ENCODE measurements at regions not wholly inside any gene's neighbourhood (a gene's known extent, or its start where the extent isn't known, plus 50 kb on each side); places are given as distances from the start of the nearest gene placed in this dataset.

DNA sequence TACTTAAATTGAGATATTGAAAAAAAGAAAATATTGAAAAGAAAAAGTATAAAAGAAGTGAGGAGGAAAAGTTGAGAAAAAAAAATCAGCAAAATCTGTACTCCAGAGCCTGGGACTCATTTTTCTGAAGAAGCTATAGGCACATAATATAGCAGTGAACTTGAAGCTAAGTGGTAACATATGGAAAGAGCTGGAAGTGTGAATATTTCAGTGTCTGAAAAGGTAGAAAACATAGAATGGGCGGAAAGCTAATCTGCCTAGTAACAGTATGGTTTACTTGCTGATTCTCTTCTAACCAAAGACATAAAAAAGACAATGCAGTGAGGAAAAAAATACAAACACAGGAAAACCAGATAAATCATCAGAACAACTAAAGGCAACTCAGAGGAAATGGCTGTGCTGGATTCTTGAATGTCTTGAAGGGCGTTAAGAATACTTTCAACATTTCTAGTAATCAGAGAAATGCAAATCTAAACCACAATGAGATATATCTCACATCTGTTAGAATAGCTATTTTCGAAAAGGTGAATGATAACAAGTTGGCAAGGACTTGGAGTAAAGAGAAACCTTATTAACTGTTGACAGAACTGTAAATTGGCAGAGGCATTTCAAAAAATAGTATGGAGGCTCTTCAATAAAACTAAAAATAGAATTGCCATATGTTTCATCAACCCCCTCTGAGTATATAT is 784.6 kb downstream of the LRFN5 start:
- CTCF ChIA-PET = no interaction called here

DNA sequence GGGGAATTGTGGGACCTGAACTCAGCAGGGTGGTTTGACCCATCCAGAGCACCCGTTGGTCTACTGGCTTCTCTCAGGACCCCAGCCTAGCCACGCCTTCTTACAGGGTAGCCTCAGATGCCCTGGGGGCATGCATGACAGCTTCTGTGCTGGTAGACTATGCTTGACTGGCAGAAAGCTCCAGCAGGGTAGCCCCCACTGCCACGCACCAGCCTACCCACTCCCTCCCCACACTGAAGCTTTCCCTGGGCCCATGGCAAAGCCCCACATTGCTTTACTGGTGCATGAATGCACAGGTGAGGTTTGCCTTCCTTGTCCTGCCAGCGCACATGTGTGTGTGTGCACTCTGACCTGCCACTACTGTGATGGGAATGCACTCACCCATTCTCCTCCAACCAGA is 772.2 kb downstream of the LRFN5 start:
- Histone ChIP-seq H3K27me3 (ENCODE audit: control insufficient read depth, insufficient read depth, low read length) (no peaks in the 10 kb centered on the region), H3K4me1 (ENCODE audit: control insufficient read depth, insufficient read depth, low read length) (no peaks in the 10 kb centered on the region), H3K27ac (ENCODE audit: low read length) (no peak overlapping the region), H3K9me3 (ENCODE audit: control insufficient read depth, insufficient read depth, low read depth, low read length) (no peaks in the 10 kb centered on the region), H3K4me3 (ENCODE audit: low read depth in 2 of 2, low read length in 2 of 2) (no peak overlapping the region), H3K36me3 (ENCODE audit: control insufficient read depth, insufficient read depth, low read length) (no peaks in the 10 kb centered on the region)
- ATAC-seq (no peak), DNase-seq (ENCODE audit: low read depth, low spot score) (no peak)
- in situ Hi-C loops (cut with HindIII; ENCODE audit: low pct_unique_long_range_greater_than_20kb, low sequenced_read_pairs) = no loop called here
- TF ChIP-seq, protein P1, sequence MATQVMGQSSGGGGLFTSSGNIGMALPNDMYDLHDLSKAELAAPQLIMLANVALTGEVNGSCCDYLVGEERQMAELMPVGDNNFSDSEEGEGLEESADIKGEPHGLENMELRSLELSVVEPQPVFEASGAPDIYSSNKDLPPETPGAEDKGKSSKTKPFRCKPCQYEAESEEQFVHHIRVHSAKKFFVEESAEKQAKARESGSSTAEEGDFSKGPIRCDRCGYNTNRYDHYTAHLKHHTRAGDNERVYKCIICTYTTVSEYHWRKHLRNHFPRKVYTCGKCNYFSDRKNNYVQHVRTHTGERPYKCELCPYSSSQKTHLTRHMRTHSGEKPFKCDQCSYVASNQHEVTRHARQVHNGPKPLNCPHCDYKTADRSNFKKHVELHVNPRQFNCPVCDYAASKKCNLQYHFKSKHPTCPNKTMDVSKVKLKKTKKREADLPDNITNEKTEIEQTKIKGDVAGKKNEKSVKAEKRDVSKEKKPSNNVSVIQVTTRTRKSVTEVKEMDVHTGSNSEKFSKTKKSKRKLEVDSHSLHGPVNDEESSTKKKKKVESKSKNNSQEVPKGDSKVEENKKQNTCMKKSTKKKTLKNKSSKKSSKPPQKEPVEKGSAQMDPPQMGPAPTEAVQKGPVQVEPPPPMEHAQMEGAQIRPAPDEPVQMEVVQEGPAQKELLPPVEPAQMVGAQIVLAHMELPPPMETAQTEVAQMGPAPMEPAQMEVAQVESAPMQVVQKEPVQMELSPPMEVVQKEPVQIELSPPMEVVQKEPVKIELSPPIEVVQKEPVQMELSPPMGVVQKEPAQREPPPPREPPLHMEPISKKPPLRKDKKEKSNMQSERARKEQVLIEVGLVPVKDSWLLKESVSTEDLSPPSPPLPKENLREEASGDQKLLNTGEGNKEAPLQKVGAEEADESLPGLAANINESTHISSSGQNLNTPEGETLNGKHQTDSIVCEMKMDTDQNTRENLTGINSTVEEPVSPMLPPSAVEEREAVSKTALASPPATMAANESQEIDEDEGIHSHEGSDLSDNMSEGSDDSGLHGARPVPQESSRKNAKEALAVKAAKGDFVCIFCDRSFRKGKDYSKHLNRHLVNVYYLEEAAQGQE (IDR thresholded peaks at IDR 0.05; ENCODE audit: insufficient read depth in 1 of 2, low read depth in 2 of 2, low read length in 1 of 2) = no peak
- no peak for TF ChIP-seq TCF7L2 (IDR thresholded peaks at IDR 0.05; ENCODE audit: low read depth, low read length)
- intact Hi-C loops (cut with micrococcal nuclease; ENCODE audit: unreplicated experiment) = no loop called here
- CTCF ChIA-PET = no interaction called here
- no TSS peak for BruUV-seq (replicated peaks)
- POLR2A ChIA-PET = no interaction called here

More for the DNA sequence above, 784.6 kb downstream of the LRFN5 start:
- no peaks in the 10 kb centered on the region for H3K36me3 ChIP-seq (ENCODE audit: control insufficient read depth, insufficient read depth, low read length)
- H3K9me3 ChIP-seq (ENCODE audit: control insufficient read depth, insufficient read depth, low read depth, low read length) = no peaks in the 10 kb centered on the region
- no peak overlapping the region for H3K4me3 ChIP-seq (ENCODE audit: low read depth in 2 of 2, low read length in 2 of 2)
- DNase-seq (ENCODE audit: low read depth, low spot score) (no peak), ATAC-seq (no peak)
- POLR2A ChIA-PET = no interaction called here
- TF ChIP-seq SIN3A (IDR thresholded peaks at IDR 0.05; ENCODE audit: borderline replicate concordance, insufficient read depth, low read depth, low read length) (no peak), TCF7L2 (IDR thresholded peaks at IDR 0.05; ENCODE audit: low read depth, low read length) (no peak), POLR2AphosphoS5 (IDR thresholded peaks at IDR 0.05; ENCODE audit: low read depth, low read length) (no peak)
- TF ChIP-seq, protein P2, sequence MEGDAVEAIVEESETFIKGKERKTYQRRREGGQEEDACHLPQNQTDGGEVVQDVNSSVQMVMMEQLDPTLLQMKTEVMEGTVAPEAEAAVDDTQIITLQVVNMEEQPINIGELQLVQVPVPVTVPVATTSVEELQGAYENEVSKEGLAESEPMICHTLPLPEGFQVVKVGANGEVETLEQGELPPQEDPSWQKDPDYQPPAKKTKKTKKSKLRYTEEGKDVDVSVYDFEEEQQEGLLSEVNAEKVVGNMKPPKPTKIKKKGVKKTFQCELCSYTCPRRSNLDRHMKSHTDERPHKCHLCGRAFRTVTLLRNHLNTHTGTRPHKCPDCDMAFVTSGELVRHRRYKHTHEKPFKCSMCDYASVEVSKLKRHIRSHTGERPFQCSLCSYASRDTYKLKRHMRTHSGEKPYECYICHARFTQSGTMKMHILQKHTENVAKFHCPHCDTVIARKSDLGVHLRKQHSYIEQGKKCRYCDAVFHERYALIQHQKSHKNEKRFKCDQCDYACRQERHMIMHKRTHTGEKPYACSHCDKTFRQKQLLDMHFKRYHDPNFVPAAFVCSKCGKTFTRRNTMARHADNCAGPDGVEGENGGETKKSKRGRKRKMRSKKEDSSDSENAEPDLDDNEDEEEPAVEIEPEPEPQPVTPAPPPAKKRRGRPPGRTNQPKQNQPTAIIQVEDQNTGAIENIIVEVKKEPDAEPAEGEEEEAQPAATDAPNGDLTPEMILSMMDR (IDR thresholded peaks at IDR 0.05) = no peak
- TF ChIP-seq, protein P1 (IDR thresholded peaks at IDR 0.05; ENCODE audit: insufficient read depth in 1 of 2, low read depth in 2 of 2, low read length in 1 of 2) = no peak
- no TSS peak for BruUV-seq (replicated peaks)
- H3K27me3 ChIP-seq (ENCODE audit: control insufficient read depth, insufficient read depth, low read length) = no peaks in the 10 kb centered on the region
- H3K4me1 ChIP-seq (ENCODE audit: control insufficient read depth, insufficient read depth, low read length) = no peaks in the 10 kb centered on the region
- in situ Hi-C loops (cut with HindIII; ENCODE audit: low pct_unique_long_range_greater_than_20kb, low sequenced_read_pairs) (no loop called here), intact Hi-C loops (cut with micrococcal nuclease; ENCODE audit: unreplicated experiment) (no loop called here)
- H3K27ac ChIP-seq (ENCODE audit: low read length) = no peak overlapping the region

Measured in Panc1 (cell line).